Lower lobe of right lung (tissue), 2 donors: ENCODE measurements at regions not wholly inside any gene's neighbourhood (a gene's known extent, or its start where the extent isn't known, plus 50 kb on each side); places are given as distances from the start of the nearest gene placed in this dataset.
A peak's percentile ranks its signal among the peaks of the same experiment; 100 is the strongest.

Source experiments
- ATAC-seq, 2 donors: fragments of 200-7000 bp; cut with Tn5 transposase; one replicate each; pipeline ENCODE4 v1.9.1; 2020 to 2022; ENCODE audit warnings: mild to moderate bottlenecking in 2 of 2, moderate library complexity in 2 of 2
- DNase-seq: peaks from one replicate; pipeline ENCODE4 v3.0.0-alpha.2; 2020
- H3K27ac ChIP-seq: fragments of 200-600 bp; one replicate; pipeline ENCODE4 v1.8.0; 2022
- H3K27me3 ChIP-seq: fragments of 200-600 bp; one replicate; pipeline ENCODE4 v1.8.0; 2022; ENCODE audit warnings: low read depth
- H3K36me3 ChIP-seq: fragments of 200-600 bp; one replicate; pipeline ENCODE4 v1.8.0; 2022; ENCODE audit warnings: mild to moderate bottlenecking
- H3K4me1 ChIP-seq: fragments of 200-600 bp; one replicate; pipeline ENCODE4 v1.8.0; 2022
- H3K4me3 ChIP-seq: fragments of 200-600 bp; one replicate; pipeline ENCODE4 v1.8.0; 2022; ENCODE audit warnings: mild to moderate bottlenecking
- H3K9me3 ChIP-seq: fragments of 200-600 bp; one replicate; pipeline ENCODE4 v1.8.0; 2022
- CTCF ChIP-seq: fragments of 200-600 bp; IDR thresholded peaks from one replicate; pipeline ENCODE4 v1.8.0; 2022; ENCODE audit warnings: antibody characterized with exemption, mild to moderate bottlenecking
- intact Hi-C: fragments of 100-400 bp; cut with DNase I; formaldehyde crosslinking; loops from one replicate; pipeline ENCODE4 v1.11.0; 2022
- donor health status: DM: no; HTN: yes; CAD: no; lungs with severe emphysema.

- no peaks in the 10 kb centered on the region for H3K4me1 ChIP-seq
- no peak for ATAC-seq
- no peaks in the 10 kb centered on the region for H3K36me3 ChIP-seq
- no peak for TF ChIP-seq CTCF
- H3K9me3 ChIP-seq = no peaks in the 10 kb centered on the region
- intact Hi-C loops = no loop called here
- DNase-seq = no peak
- no peaks in the 10 kb centered on the region for H3K27me3 ChIP-seq
- H3K27ac ChIP-seq = no peak overlapping the region
- H3K4me3 ChIP-seq = no peak overlapping the region
Measured at GRCh38 chr4:170522427-170522970, 432.7 kb upstream of the AADAT start.

GRCh38 chr4:170497689-170498088 is 407.9 kb upstream of the AADAT start:
- no peaks in the 10 kb centered on the region for H3K9me3 ChIP-seq
- no peak overlapping the region for H3K27ac ChIP-seq
- no peaks in the 10 kb centered on the region for H3K36me3 ChIP-seq
- no peaks in the 10 kb centered on the region for H3K4me1 ChIP-seq
- ATAC-seq = no peak
- no peak for DNase-seq
- no peak for TF ChIP-seq CTCF
- H3K27me3 ChIP-seq = no peaks in the 10 kb centered on the region
- intact Hi-C loops = no loop called here
- H3K4me3 ChIP-seq = no peak overlapping the region

- DNase-seq (no peak), ATAC-seq (no peak)
- H3K36me3 ChIP-seq = no peaks in the 10 kb centered on the region
- H3K9me3 ChIP-seq = no peaks in the 10 kb centered on the region
- H3K4me1 ChIP-seq = no peaks in the 10 kb centered on the region
- no peaks in the 10 kb centered on the region for H3K27me3 ChIP-seq
- intact Hi-C loops = no loop called here
- no peak overlapping the region for H3K4me3 ChIP-seq
- H3K27ac ChIP-seq = no peak overlapping the region
- TF ChIP-seq CTCF = no peak
Measured at GRCh38 chr4:170497112-170497511, 407.4 kb upstream of the AADAT start.

GRCh38 chr4:170491981-170492380 is 402.2 kb upstream of the AADAT start:
- no peak overlapping the region for H3K4me3 ChIP-seq
- no peak for TF ChIP-seq CTCF
- no peaks in the 10 kb centered on the region for H3K9me3 ChIP-seq
- intact Hi-C loops = no loop called here
- no peaks in the 10 kb centered on the region for H3K4me1 ChIP-seq
- no peaks in the 10 kb centered on the region for H3K27me3 ChIP-seq
- H3K36me3 ChIP-seq = no peaks in the 10 kb centered on the region
- ATAC-seq = no peak
- no peak for DNase-seq
- no peak overlapping the region for H3K27ac ChIP-seq

GRCh38 chr4:170476351-170476750 is 386.6 kb upstream of the AADAT start:
- no peak for TF ChIP-seq CTCF
- ATAC-seq = no peak
- no peaks in the 10 kb centered on the region for H3K36me3 ChIP-seq

GRCh38 chr4:170465429-170465828 is 375.7 kb upstream of the AADAT start:
- DNase-seq = no peak
- no peaks in the 10 kb centered on the region for H3K4me1 ChIP-seq
- intact Hi-C loops = no loop called here
- no peaks in the 10 kb centered on the region for H3K36me3 ChIP-seq
- no peaks in the 10 kb centered on the region for H3K27me3 ChIP-seq
- peak in 1 of 2 donors; percentile 42 for ATAC-seq
- H3K27ac ChIP-seq = no peak overlapping the region
- TF ChIP-seq CTCF = no peak
- H3K4me3 ChIP-seq = no peak overlapping the region
- H3K9me3 ChIP-seq = no peaks in the 10 kb centered on the region

More at GRCh38 chr4:170476351-170476750, 386.6 kb upstream of the AADAT start:
- no peaks in the 10 kb centered on the region for H3K4me1 ChIP-seq
- no peak for DNase-seq
- no peak overlapping the region for H3K4me3 ChIP-seq
- H3K9me3 ChIP-seq = no peaks in the 10 kb centered on the region
- H3K27me3 ChIP-seq = no peaks in the 10 kb centered on the region
- H3K27ac ChIP-seq = no peak overlapping the region
- intact Hi-C loops = no loop called here
